ENCODE measurements at regions not wholly inside any gene's neighbourhood (a gene's known extent, or its start where the extent isn't known, plus 50 kb on each side); places are given as distances from the start of the nearest gene placed in this dataset.
A peak's percentile ranks its signal among the peaks of the same experiment; 100 is the strongest.

DNA sequence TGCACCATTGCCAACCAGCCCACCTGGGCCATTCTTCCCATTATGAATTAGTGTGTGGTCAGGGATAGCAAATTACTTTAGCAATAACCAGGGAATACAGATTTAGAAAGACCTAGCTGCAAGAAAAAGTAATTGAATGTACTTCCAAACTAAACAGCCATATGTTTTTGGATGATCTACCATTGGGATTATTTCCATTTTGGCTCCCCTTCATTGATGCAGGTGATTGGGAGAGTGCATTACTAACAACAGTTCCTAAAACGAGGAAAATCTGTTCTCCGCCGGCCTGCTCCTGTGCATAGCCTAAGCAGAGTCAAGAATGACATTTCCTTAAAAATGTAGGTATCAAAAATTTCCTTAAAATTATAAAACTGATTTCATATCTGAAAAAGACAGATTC, 58.5 kb downstream of the MAIP1 start:
- Mint-ChIP-seq H3K27ac (no peak overlapping the region), H3K27me3 (peaks cover 17 to 30% of the 10 kb centered on the region in 2 donors), H3K4me1 (ENCODE audit: low read depth in 2 of 2) (no peaks in the 10 kb centered on the region), H3K36me3 (ENCODE audit: insufficient read depth) (peaks cover 4% of the 10 kb centered on the region), H3K9me3 (no peaks in the 10 kb centered on the region), H3K4me3 (no peak overlapping the region)
- ATAC-seq (replicated peaks), result no peak
- no peak for DNase-seq

DNA sequence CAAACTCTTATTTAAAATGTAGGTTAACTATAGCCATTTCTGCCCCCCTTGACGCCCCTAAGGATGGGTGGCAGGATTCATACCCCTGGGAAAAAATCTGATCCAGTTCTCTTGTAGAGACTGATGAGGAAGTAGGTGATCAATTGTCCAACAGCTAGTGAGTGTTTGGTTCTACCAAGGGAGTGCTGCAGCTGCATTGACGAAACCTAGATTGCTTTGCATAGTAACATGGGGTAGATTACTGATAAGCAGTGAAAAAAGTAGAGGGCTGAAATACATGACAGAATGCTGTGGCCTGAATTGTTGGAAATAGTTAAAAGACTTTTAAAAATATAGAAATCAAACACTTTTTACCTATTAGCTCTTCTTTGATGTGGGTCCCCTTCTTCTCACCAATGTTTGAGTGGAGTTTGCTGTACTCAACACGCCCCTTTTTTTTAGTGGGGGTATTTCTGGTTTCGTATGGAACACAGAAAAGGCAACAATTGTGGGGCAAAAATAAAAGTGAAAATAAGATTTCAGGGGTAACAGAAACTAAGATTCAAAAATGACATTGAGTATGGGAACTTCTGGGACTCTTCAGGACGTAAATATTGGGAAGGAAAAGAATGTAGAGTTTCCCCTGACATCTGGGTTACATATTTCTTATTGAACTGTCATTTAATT, 66.2 kb downstream of the MAIP1 start:
- Mint-ChIP-seq H3K9me3 (no peaks in the 10 kb centered on the region), H3K27ac (no peak overlapping the region), H3K36me3 (ENCODE audit: insufficient read depth) (no peaks in the 10 kb centered on the region), H3K27me3 (peaks cover 40 to 63% of the 10 kb centered on the region in 2 donors), H3K4me1 (ENCODE audit: low read depth in 2 of 2) (no peaks in the 10 kb centered on the region), H3K4me3 (no peak overlapping the region)
- no peak for DNase-seq
- ATAC-seq (replicated peaks), result no peak

DNA sequence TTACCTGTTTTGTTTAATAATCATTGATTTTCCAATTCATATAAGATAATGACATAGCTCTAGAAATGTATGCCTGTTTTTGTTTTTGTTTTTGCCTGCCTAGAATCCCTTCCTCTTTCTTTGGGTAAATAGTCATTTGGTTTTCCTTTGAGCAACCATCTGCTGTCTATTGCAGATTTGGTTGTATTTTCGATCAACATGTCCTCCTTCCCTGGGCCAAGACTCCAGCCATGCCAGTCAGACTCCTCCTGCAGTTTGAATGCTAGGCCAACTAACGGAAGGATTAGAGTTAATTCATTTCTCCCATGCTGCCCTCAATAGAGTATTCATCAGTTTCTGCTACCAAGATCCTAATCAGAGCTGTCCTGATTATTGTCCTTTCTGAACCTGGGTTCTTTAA, 67.1 kb downstream of the MAIP1 start:
- H3K4me1 Mint-ChIP-seq (ENCODE audit: low read depth in 2 of 2), result no peaks in the 10 kb centered on the region
- no peak overlapping the region for H3K4me3 Mint-ChIP-seq
- H3K9me3 Mint-ChIP-seq, result no peaks in the 10 kb centered on the region
- peaks cover 41 to 57% of the 10 kb centered on the region in 2 donors for H3K27me3 Mint-ChIP-seq
- DNase-seq, result no peak
- peak overlapping the region in 1 of 2 donors; percentile 36 for H3K27ac Mint-ChIP-seq
- no peaks in the 10 kb centered on the region for H3K36me3 Mint-ChIP-seq (ENCODE audit: insufficient read depth)
- no peak for ATAC-seq (replicated peaks)

DNA sequence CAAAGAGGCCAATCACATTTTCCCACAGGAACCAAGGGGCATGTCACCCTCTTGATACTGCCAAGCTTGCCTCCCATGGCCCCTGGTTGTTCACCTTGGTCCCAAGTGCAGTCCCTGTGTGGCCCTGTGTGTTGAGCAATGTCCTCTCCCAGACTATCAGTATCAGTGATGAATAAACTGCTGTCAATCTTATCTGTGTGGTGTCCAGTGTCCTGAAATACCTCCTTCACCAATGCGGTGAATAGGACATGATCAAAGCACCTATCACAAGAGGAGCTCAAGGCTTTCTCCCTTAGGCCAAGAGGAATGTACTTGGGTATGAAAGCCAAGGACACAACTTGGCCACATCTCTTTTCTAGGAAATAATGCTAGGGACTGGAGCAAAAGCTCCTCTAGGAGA, 68.2 kb downstream of the MAIP1 start:
- H3K4me3 Mint-ChIP-seq, result no peak overlapping the region
- no peak overlapping the region for H3K27ac Mint-ChIP-seq
- H3K9me3 Mint-ChIP-seq, result no peaks in the 10 kb centered on the region
- H3K36me3 Mint-ChIP-seq (ENCODE audit: insufficient read depth), result no peaks in the 10 kb centered on the region
- H3K27me3 Mint-ChIP-seq, result peaks cover 32 to 47% of the 10 kb centered on the region in 2 donors
- no peak for DNase-seq
- H3K4me1 Mint-ChIP-seq (ENCODE audit: low read depth in 2 of 2), result no peaks in the 10 kb centered on the region
- ATAC-seq (replicated peaks), result no peak

DNA sequence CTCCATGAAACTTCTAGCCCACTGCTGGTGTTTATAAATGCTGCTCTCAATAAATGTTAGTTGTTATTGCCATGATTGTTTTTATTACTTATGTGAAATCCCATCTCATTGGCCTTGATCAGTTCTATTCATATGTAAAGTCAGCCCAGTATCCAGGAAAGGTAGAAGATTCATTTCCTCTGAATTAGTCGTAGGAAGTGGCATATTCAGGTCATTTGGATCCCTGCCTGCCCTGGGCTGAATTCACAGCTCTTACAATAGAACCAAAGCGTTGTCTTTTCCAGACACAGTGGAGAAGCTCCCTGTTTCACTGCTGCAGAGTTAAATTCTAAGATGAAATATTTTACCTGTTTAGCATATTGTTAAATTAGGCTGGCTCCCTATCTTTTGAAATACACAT, 70.3 kb downstream of the MAIP1 start:
- Mint-ChIP-seq H3K27ac (no peak overlapping the region), H3K36me3 (ENCODE audit: insufficient read depth) (no peaks in the 10 kb centered on the region), H3K4me1 (ENCODE audit: low read depth in 2 of 2) (no peaks in the 10 kb centered on the region), H3K4me3 (no peak overlapping the region), H3K27me3 (peaks cover 22 to 38% of the 10 kb centered on the region in 2 donors), H3K9me3 (no peaks in the 10 kb centered on the region)
- DNase-seq (no peak), ATAC-seq (replicated peaks) (no peak)

DNA sequence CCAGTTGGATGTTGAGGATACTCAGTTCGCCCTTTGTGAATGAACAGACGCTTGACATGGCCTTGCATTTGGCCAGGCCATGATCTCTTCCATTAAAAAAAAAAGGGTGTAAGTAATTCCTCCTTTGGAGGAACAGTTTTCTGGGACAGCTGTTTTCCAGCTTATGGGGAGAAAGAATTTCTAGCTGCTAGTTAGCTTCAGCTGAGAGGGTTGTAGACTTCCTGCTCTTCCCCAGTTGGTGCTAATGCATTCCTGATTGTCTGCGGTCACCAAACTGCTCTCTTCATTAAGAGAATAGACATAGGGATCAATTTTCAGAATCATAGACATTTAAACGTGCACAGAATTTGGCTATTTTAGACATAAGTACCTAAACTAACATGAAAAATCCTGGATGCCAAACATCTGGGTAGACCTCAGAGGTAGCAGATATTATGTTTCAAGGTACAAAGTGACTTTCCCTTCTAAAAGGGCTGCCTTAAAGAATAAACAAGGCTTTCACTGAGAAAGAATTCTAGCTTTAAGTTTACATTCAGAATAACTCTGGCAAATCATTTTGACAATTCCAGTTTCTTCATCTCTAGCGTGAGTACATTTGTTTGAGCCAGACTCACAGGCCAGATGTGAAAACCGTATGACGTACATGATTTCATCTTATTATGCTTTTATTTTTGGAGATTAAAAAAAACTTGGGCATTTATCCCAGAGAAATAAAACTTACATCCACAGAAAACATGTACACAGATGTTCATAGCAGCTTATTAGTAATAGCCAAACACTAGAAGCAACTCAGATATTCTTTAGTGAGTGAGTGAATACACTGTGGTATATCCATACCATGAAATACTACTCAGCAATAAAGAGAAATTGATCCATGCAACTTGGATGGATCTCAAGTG, 71.2 kb downstream of the MAIP1 start:
- Mint-ChIP-seq H3K27me3 (peaks cover 13 to 29% of the 10 kb centered on the region in 2 donors), H3K4me3 (no peak overlapping the region), H3K27ac (no peak overlapping the region), H3K4me1 (ENCODE audit: low read depth in 2 of 2) (no peaks in the 10 kb centered on the region), H3K9me3 (no peaks in the 10 kb centered on the region), H3K36me3 (ENCODE audit: insufficient read depth) (no peaks in the 10 kb centered on the region)
- no peak for ATAC-seq (replicated peaks)
- no peak for DNase-seq

DNA sequence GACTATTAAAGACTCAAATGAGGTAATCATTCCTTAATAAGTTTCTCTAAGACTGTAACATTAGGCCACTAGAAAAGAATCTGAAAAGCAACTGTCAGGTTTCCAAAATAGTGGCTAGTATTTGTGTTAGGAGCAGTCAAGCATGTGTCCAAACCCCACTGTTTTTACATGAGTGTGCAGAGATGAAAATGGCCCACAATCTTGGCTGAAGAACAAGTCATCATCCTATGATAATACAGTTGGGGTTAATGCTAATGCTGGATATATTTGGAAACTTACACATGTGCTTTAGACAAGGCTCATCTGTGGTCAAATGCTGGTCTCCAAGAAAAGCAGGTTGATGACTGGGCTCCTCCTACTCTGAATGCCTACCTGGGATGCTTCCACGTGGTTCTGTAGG, 73.6 kb downstream of the MAIP1 start:
- no peaks in the 10 kb centered on the region for H3K4me1 Mint-ChIP-seq (ENCODE audit: low read depth in 2 of 2)
- H3K4me3 Mint-ChIP-seq, result no peak overlapping the region
- no peak for DNase-seq

DNA sequence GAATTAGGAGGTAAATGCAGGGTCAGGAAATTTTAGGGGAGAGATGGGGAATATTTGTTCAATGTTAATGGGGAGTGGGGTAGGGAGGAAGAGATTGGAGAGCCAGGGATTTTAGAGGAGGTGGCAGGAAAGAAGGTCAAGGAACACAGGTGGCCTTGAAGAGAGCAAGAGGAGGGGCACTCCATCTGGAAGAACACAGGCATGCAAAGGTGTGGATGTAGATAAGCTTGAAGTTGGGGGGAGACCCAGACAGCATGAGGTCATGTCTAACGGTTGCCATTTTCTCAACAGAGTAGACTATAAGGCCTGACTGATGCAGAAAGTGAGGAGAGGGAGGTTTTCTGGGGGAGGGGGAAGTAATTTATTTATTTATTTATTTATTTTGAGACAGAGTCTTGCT, 77.5 kb downstream of the MAIP1 start:
- Mint-ChIP-seq H3K9me3 (no peaks in the 10 kb centered on the region), H3K4me3 (no peak overlapping the region), H3K36me3 (ENCODE audit: insufficient read depth) (no peaks in the 10 kb centered on the region), H3K27ac (no peak overlapping the region), H3K27me3 (peaks cover 19 to 29% of the 10 kb centered on the region in 2 donors), H3K4me1 (ENCODE audit: low read depth in 2 of 2) (no peaks in the 10 kb centered on the region)
- no peak for DNase-seq
- no peak for ATAC-seq (replicated peaks)

More for the DNA sequence above, 73.6 kb downstream of the MAIP1 start:
- Mint-ChIP-seq H3K36me3 (ENCODE audit: insufficient read depth) (no peaks in the 10 kb centered on the region), H3K9me3 (no peaks in the 10 kb centered on the region), H3K27me3 (peaks cover 23 to 26% of the 10 kb centered on the region in 2 donors), H3K27ac (no peak overlapping the region)
- no peak for ATAC-seq (replicated peaks)

DNA sequence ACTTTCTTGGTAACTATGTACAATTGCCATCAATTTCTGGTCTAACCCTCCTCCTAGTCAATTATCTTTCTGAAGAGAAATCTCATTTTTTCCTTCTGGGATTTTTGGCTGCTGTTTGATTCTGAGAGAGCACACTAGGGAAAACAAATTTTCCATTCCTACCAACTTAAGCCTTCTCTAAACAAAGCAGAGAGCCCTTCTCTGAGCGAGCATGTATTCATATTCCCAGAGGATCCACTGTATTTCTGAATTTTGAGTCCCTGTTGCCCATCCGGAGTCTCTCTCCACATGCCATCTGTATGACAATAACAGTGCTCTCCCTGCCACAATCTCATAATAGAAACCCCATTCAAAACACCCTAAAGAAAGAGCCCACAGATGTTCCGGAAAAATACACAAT, 78.5 kb downstream of the MAIP1 start:
- ATAC-seq (replicated peaks), result no peak
- Mint-ChIP-seq H3K9me3 (no peaks in the 10 kb centered on the region), H3K36me3 (ENCODE audit: insufficient read depth) (no peaks in the 10 kb centered on the region), H3K27ac (no peak overlapping the region), H3K27me3 (peaks cover 19 to 29% of the 10 kb centered on the region in 2 donors), H3K4me1 (ENCODE audit: low read depth in 2 of 2) (no peaks in the 10 kb centered on the region), H3K4me3 (no peak overlapping the region)
- DNase-seq, result no peak

DNA sequence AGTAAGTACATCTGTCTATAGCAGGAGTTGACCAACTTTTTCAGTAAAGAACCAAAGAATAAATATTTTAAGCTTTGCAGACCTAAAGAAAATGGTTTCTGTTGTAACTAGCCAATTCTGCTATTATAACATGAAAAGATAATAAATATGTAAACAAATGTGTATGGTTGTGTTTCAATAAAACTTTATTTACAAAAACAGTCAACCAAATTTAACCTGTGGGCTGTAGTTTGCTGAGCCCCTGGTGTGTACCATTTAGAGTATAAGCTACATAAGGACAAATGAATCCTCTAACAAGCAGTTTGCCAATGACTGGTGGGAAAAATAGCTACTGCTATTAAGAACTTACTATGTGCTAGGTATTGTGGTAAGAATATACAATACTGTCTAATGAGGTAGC, 79.4 kb downstream of the MAIP1 start:
- Mint-ChIP-seq H3K9me3 (no peaks in the 10 kb centered on the region), H3K27ac (no peak overlapping the region), H3K27me3 (peaks cover 19 to 29% of the 10 kb centered on the region in 2 donors), H3K4me1 (ENCODE audit: low read depth in 2 of 2) (no peaks in the 10 kb centered on the region), H3K4me3 (no peak overlapping the region), H3K36me3 (ENCODE audit: insufficient read depth) (no peaks in the 10 kb centered on the region)
- ATAC-seq (replicated peaks) (no peak), DNase-seq (no peak)

DNA sequence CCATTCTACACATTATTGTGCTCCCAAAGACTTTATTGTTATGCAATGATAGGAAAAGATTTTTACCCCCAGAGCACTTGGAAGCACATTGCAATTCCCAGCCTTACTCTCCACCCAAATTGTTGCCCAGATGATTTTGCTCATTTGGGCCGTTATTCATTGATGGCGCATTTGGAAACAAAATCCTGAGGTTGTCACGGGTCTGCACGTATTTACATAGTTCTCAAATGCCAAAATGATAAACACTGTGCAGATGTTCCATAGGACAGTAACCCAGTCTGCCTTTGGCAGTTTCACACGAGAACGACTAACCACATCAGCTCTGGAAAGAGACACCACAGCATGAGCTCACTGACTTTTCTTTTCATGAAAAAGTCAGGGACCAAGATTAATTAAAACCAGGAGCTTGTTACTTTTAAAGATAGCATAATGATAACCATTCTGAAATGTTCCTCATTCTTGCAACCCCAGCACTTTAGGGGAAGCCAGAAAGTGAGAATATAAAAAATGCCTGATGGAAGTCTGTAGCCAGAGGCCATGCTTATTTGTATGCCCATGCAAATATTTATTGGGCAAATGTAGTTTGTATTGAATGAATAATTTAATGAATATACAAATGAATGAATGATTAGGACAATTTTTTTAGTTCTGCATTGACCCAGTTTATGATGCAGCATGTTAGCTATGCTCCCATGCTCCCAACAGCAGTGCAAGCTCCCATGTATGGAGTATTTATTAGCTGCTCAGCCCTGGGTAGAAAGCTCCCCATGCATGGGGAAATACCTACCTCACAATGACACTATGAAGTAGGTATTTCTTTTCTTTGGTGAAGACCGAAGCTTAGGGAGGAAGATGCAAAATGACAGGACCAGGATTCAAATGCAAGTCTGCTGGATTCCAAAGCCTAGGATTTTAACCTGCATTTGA, 84.6 kb downstream of the MAIP1 start:
- H3K4me3 Mint-ChIP-seq, result no peak overlapping the region

DNA sequence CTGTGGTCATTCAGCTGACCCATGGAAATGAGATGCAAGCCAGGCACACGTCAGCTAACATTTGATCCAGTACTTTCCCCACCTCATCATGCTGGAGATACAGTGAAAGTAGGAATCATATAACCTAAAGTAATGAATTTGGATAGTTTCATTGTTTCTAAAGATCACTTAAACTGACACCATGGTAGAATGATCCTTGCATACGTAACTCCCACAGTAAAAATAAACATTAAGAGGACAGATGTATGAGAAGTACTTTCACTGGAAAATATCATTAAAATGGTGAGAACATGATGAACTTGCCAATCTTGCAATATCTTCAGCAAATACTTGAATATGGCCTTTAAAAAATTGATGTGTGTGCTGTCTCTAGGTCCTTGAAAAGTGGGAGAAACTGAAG, 85.4 kb downstream of the MAIP1 start:
- DNase-seq (no peak), ATAC-seq (replicated peaks) (no peak)
- H3K4me1 Mint-ChIP-seq (ENCODE audit: low read depth in 2 of 2), result no peaks in the 10 kb centered on the region
- H3K4me3 Mint-ChIP-seq, result no peak overlapping the region
- no peaks in the 10 kb centered on the region for H3K36me3 Mint-ChIP-seq (ENCODE audit: insufficient read depth)
- peaks cover 2 to 7% of the 10 kb centered on the region in 2 donors for H3K9me3 Mint-ChIP-seq
- peaks cover 25 to 30% of the 10 kb centered on the region in 2 donors for H3K27me3 Mint-ChIP-seq
- no peak overlapping the region for H3K27ac Mint-ChIP-seq

More for the DNA sequence above, 84.6 kb downstream of the MAIP1 start:
- Mint-ChIP-seq H3K9me3 (peaks cover 2 to 6% of the 10 kb centered on the region in 2 donors), H3K4me1 (ENCODE audit: low read depth in 2 of 2) (no peaks in the 10 kb centered on the region), H3K27ac (no peak overlapping the region), H3K27me3 (peaks cover 24 to 30% of the 10 kb centered on the region in 2 donors), H3K36me3 (ENCODE audit: insufficient read depth) (no peaks in the 10 kb centered on the region)
- ATAC-seq (replicated peaks) (no peak), DNase-seq (no peak)

DNA sequence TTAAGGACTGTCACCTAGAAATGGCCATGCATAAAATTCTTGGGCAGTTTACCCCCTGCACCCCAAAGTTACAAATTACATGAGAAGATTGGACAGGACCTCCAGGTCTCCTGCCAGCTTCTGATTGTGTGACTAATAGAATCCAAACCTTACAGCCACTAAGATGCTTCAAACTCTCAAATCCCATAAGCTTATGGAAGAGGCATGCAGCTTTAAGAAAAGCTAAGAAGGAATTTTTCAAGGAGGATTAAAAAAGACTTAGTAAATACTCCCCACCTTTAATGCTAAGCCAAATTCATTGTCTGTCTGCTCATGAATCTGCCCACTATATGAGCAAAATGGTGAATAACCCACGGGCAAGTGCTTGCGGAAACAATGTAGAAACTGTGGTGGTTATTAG, 86.3 kb downstream of the MAIP1 start:
- Mint-ChIP-seq H3K27me3 (peaks cover 20 to 34% of the 10 kb centered on the region in 2 donors), H3K9me3 (peaks cover 2 to 7% of the 10 kb centered on the region in 2 donors), H3K27ac (no peak overlapping the region), H3K36me3 (ENCODE audit: insufficient read depth) (no peaks in the 10 kb centered on the region), H3K4me3 (no peak overlapping the region), H3K4me1 (ENCODE audit: low read depth in 2 of 2) (no peaks in the 10 kb centered on the region)
- DNase-seq (no peak), ATAC-seq (replicated peaks) (no peak)

Data from effector memory CD8-positive, alpha-beta T cell (primary cell).